ENCODE measurements at regions not wholly inside any gene's neighbourhood (a gene's known extent, or its start where the extent isn't known, plus 50 kb on each side); places are given as distances from the start of the nearest gene placed in this dataset.

DNA sequence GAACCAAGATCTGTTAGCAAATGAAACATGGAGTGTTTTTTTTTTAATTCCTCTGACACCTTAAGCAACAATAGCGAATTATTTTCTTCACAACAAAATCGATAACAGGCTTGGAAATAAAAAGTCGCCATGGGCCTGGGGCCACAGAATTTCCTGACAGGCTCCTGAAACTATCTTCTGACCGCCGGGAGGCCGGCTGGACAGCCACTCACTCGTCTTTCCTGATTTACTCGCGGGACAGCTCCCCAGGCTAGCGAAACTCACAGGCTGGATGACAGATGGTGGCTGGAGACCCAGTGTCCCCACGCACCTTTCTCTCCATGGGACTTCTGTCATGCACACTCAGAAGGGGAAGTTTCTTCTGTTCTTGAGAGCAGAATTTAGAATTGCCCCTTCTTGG, 143.3 kb upstream of the IRX2 start:
- TF ChIP-seq, protein P1, sequence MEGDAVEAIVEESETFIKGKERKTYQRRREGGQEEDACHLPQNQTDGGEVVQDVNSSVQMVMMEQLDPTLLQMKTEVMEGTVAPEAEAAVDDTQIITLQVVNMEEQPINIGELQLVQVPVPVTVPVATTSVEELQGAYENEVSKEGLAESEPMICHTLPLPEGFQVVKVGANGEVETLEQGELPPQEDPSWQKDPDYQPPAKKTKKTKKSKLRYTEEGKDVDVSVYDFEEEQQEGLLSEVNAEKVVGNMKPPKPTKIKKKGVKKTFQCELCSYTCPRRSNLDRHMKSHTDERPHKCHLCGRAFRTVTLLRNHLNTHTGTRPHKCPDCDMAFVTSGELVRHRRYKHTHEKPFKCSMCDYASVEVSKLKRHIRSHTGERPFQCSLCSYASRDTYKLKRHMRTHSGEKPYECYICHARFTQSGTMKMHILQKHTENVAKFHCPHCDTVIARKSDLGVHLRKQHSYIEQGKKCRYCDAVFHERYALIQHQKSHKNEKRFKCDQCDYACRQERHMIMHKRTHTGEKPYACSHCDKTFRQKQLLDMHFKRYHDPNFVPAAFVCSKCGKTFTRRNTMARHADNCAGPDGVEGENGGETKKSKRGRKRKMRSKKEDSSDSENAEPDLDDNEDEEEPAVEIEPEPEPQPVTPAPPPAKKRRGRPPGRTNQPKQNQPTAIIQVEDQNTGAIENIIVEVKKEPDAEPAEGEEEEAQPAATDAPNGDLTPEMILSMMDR (IDR thresholded peaks at IDR 0.05; ENCODE audit: control extremely low read depth in 1 of 3, insufficient read depth in 1 of 3, low read depth in 1 of 3, low read length in 3 of 3) = no peak
- TF ChIP-seq, protein P2, sequence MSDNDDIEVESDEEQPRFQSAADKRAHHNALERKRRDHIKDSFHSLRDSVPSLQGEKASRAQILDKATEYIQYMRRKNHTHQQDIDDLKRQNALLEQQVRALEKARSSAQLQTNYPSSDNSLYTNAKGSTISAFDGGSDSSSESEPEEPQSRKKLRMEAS (IDR thresholded peaks at IDR 0.05) = no peak
- no peak for TF ChIP-seq RAD21 (IDR thresholded peaks at IDR 0.05 in 1 of 2, conservative IDR thresholded peaks at IDR 0.05 in 1 of 2; ENCODE audit: low read depth in 2 of 2, low read length in 2 of 2)
- TF ChIP-seq SIN3A (conservative IDR thresholded peaks at IDR 0.05 in 1 of 2, IDR thresholded peaks at IDR 0.05 in 1 of 2; ENCODE audit: low read depth in 1 of 2, low read length in 2 of 2) = no peak
- TF ChIP-seq CEBPB (IDR thresholded peaks at IDR 0.05; ENCODE audit: low read depth, low read length) = no peak
